ENCODE measurements at regions not wholly inside any gene's neighbourhood (a gene's known extent, or its start where the extent isn't known, plus 50 kb on each side); places are given as distances from the start of the nearest gene placed in this dataset.

DNA sequence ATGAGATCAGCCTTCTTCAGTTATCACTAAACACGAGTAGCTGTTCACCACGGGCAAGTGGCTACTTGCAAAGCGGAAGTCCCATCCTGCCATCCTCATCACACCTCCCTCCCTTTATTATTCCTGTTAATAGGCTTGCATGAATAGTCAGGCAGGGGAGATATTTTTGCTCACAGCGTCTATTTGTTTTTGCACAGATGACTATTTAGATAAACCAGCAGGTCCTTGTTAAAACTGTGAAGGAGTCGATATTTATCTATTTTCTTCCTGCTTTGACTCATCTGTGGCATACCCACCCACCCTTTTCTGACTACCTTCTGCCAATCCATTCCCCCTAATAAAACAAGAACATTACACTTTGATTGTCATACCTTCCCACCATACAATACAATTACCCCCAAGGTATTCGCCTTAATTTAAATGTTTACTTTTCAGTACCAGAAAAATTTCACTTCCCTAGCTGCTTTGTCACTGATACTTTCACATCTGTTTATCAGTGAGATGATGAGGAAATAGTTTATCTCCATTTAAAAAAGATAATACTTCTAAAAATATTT lies 96.6 kb upstream of the BANK1 start:
- TF ChIP-seq POLR2A (IDR thresholded peaks at IDR 0.05; ENCODE audit: low read length) = no peak
- TF ChIP-seq RFX5 (IDR thresholded peaks at IDR 0.05) = no peak
- no peak for TF ChIP-seq CTCF (IDR thresholded peaks at IDR 0.05)
- TF ChIP-seq HOXA7 (CRISPR knock-in tag; IDR thresholded peaks at IDR 0.05) = no peak
